ENCODE measurements at regions not wholly inside any gene's neighbourhood (a gene's known extent, or its start where the extent isn't known, plus 50 kb on each side); places are given as distances from the start of the nearest gene placed in this dataset.
A peak's percentile ranks its signal among the peaks of the same experiment; 100 is the strongest.

DNA sequence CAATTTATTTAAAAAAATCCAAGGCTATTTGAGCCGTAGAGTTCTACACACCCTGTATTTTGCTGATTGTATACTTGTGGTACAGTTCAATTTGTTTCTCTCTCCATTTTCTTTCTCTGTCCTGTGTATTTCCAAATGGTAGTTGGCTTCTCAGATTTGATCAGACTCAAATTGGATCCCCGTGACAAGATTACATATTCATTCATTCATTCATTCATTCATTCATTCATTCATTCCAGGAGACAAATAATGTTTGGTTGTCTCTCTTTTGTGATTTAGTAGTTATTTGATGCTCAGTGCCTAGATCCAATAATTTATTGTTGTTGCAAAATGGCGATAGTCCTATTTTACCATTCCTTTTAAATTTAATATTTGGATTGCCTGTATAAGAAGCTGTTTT, 292.8 kb upstream of the RIOK2 start:
- H2AFZ ChIP-seq (ENCODE audit: low read length, unreplicated experiment), result no peak overlapping the region
- no peaks in the 10 kb centered on the region for H3K79me2 ChIP-seq (ENCODE audit: control insufficient read depth, insufficient read depth, low read length, unreplicated experiment)
- peaks cover 3% of the 10 kb centered on the region for H3K4me1 ChIP-seq (ENCODE audit: control insufficient read depth, insufficient read depth, low read length, unreplicated experiment)
- no peak overlapping the region for H3K4me3 ChIP-seq (ENCODE audit: low read depth, low read length)
- H3K27ac ChIP-seq (ENCODE audit: low read depth, low read length), result no peak overlapping the region
- H3K27me3 ChIP-seq (ENCODE audit: insufficient read depth, low read length), result no peaks in the 10 kb centered on the region
- H3K36me3 ChIP-seq (ENCODE audit: insufficient read depth, low read length), result no peaks in the 10 kb centered on the region

DNA sequence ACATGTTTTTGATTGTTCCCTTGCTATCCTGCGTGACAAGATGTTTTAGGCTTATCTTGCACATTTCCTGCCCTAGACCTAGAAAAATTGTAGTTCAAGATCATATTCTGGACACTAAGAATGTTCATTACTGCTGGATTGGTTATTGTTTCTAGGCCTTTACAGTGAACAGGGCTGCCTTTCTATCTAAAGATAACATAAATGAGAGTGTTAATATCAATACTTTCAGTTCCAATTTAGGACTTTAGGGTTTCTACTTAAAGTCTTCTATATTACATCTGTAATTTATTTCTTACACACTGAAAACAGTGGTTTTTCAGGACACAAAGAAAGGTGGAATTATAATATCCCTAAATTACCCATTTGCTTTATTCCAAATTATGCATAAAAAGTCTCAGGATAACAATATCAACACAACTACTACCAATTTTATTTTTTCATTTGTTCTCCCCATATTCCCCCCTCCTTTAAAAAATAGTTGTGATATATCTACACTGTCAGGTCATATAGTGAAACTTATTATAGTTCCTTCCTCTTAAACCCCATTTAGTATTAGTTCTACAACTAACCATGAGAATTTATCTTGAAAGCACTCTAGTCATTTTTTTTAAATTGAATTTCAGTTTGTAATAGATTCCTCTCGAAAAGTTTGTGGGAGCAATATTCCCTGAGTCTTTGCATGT, 293.9 kb upstream of the RIOK2 start:
- H3K27me3 ChIP-seq (ENCODE audit: insufficient read depth, low read length), result no peaks in the 10 kb centered on the region
- H2AFZ ChIP-seq (ENCODE audit: low read length, unreplicated experiment), result peak overlapping the region; percentile 64
- H3K27ac ChIP-seq (ENCODE audit: low read depth, low read length), result no peak overlapping the region
- H3K36me3 ChIP-seq (ENCODE audit: insufficient read depth, low read length), result no peaks in the 10 kb centered on the region
- no peaks in the 10 kb centered on the region for H3K79me2 ChIP-seq (ENCODE audit: control insufficient read depth, insufficient read depth, low read length, unreplicated experiment)
- H3K4me3 ChIP-seq (ENCODE audit: low read depth, low read length), result no peak overlapping the region
- peaks cover 3% of the 10 kb centered on the region for H3K4me1 ChIP-seq (ENCODE audit: control insufficient read depth, insufficient read depth, low read length, unreplicated experiment)

DNA sequence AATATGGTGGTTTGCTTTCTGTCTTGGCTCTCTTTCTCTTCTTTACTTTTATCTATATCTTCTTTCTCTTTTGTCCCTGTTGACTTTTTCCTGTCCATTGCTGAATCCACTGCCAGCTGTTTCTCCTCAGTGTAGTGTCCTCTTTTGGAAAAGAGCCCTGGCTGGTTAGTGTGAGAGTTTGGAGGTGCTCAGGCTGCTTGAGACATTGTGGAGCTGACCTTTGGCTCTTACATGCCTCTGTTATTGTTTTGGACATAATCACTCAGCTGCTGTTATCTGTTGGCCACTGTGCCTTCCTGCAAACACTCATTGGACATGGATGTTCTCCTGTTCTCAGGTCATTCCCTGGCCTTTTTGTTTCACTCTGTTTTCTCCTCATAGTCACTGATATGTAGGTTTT, 295.4 kb upstream of the RIOK2 start:
- H3K79me2 ChIP-seq (ENCODE audit: control insufficient read depth, insufficient read depth, low read length, unreplicated experiment), result no peaks in the 10 kb centered on the region
- H3K36me3 ChIP-seq (ENCODE audit: insufficient read depth, low read length), result no peaks in the 10 kb centered on the region
- H3K27me3 ChIP-seq (ENCODE audit: insufficient read depth, low read length), result no peaks in the 10 kb centered on the region
- no peak overlapping the region for H3K27ac ChIP-seq (ENCODE audit: low read depth, low read length)
- peaks cover 3% of the 10 kb centered on the region for H3K4me1 ChIP-seq (ENCODE audit: control insufficient read depth, insufficient read depth, low read length, unreplicated experiment)
- H3K4me3 ChIP-seq (ENCODE audit: low read depth, low read length), result no peak overlapping the region
- H2AFZ ChIP-seq (ENCODE audit: low read length, unreplicated experiment), result peak overlapping the region; percentile 1

- no peaks in the 10 kb centered on the region for H3K79me2 ChIP-seq (ENCODE audit: control insufficient read depth, insufficient read depth, low read length, unreplicated experiment)
- H3K27ac ChIP-seq (ENCODE audit: low read depth, low read length), result no peak overlapping the region
- H3K27me3 ChIP-seq (ENCODE audit: insufficient read depth, low read length), result no peaks in the 10 kb centered on the region
- H3K4me1 ChIP-seq (ENCODE audit: control insufficient read depth, insufficient read depth, low read length, unreplicated experiment), result peaks cover 3% of the 10 kb centered on the region
- no peaks in the 10 kb centered on the region for H3K36me3 ChIP-seq (ENCODE audit: insufficient read depth, low read length)
- H3K4me3 ChIP-seq (ENCODE audit: low read depth, low read length), result peak overlapping the region; percentile 60; the same call in 1 of the 2 replicates
- peak overlapping the region; percentile 79 for H2AFZ ChIP-seq (ENCODE audit: low read length, unreplicated experiment)
Measured at GRCh38 chr5:97480313-97480712, 297.3 kb upstream of the RIOK2 start.

DNA sequence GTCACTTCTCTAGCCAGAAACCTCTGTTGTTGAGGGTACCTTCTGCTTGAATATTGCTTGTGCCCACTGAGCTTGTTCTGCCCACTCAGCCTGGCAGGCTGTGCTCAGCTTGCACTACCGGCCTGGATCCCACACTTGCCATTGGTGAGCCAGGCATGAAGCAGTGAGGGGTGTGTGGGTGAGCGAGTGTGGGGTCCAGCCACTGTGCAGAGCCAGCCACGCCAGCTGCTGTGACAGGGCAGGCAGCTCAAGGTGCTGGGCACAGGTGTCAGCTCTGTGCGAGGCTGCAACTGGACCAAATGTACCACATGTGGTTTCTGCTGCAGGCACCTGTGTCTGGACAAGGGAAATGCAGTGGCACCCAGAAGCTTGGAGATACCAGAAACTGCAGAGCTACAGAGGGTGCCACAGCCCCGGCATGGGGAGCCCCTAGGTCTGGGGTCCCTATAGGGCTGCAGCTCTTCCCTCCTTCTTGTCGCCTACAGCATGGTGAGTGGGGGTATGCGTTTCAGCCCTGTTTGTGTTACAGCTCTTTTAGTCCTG, 305.1 kb upstream of the RIOK2 start:
- H3K4me1 ChIP-seq (ENCODE audit: control insufficient read depth, insufficient read depth, low read length, unreplicated experiment), result no peaks in the 10 kb centered on the region
- no peaks in the 10 kb centered on the region for H3K27me3 ChIP-seq (ENCODE audit: insufficient read depth, low read length)
- H3K79me2 ChIP-seq (ENCODE audit: control insufficient read depth, insufficient read depth, low read length, unreplicated experiment), result no peaks in the 10 kb centered on the region
- H2AFZ ChIP-seq (ENCODE audit: low read length, unreplicated experiment), result no peak overlapping the region
- no peaks in the 10 kb centered on the region for H3K36me3 ChIP-seq (ENCODE audit: insufficient read depth, low read length)
- H3K4me3 ChIP-seq (ENCODE audit: low read depth, low read length), result no peak overlapping the region
- H3K27ac ChIP-seq (ENCODE audit: low read depth, low read length), result no peak overlapping the region

DNA sequence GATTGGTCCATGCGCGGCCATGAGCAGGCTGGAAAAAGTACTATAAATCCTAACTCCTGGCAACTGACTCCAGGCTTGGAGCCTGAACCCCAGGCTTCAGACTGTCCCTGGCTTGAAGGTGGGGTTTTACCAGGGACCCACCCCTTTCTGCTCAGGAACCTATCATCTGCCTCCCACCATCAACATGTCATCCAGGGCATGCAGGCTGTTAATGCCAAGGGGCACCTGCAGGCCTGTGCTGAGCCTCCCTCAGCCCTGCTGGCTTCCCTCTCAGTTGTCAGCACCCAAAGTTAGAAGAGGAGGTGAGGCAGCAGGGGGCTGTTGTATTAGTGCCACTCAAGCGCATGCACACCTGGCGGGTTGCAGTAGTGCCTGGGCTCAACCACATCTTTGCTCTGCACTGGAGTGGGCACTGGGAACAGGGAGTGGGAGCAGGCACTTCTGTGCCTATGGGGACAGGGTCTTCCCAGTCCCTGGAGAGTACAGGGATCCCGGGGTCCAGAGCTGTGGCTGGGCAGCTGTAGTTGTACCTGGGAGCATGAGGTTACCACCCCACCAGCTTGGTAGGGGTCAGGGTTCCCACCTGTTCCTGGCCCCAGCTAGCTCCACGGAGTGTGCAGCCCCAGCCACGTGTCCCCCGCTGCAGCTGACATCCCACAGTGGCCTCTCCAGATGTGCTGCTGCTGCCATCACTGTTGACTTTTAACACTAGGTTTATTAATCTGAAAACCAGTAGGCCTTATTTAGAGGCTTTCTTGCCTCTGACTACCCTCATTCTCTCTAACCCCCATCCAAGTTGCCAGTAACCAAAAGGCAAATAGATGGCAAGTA, 306.2 kb upstream of the RIOK2 start:
- H3K27me3 ChIP-seq (ENCODE audit: insufficient read depth, low read length), result no peaks in the 10 kb centered on the region
- no peaks in the 10 kb centered on the region for H3K4me1 ChIP-seq (ENCODE audit: control insufficient read depth, insufficient read depth, low read length, unreplicated experiment)

GRCh38 chr5:97494465-97494864, 311.4 kb upstream of the RIOK2 start:
- no peak overlapping the region for H3K27ac ChIP-seq (ENCODE audit: low read depth, low read length)
- no peak overlapping the region for H3K4me3 ChIP-seq (ENCODE audit: low read depth, low read length)
- no peaks in the 10 kb centered on the region for H3K79me2 ChIP-seq (ENCODE audit: control insufficient read depth, insufficient read depth, low read length, unreplicated experiment)
- no peaks in the 10 kb centered on the region for H3K36me3 ChIP-seq (ENCODE audit: insufficient read depth, low read length)
- H3K27me3 ChIP-seq (ENCODE audit: insufficient read depth, low read length), result no peaks in the 10 kb centered on the region
- H2AFZ ChIP-seq (ENCODE audit: low read length, unreplicated experiment), result no peak overlapping the region
- no peaks in the 10 kb centered on the region for H3K4me1 ChIP-seq (ENCODE audit: control insufficient read depth, insufficient read depth, low read length, unreplicated experiment)

More for the DNA sequence above, 306.2 kb upstream of the RIOK2 start:
- Histone ChIP-seq H2AFZ (ENCODE audit: low read length, unreplicated experiment) (no peak overlapping the region), H3K36me3 (ENCODE audit: insufficient read depth, low read length) (no peaks in the 10 kb centered on the region), H3K79me2 (ENCODE audit: control insufficient read depth, insufficient read depth, low read length, unreplicated experiment) (no peaks in the 10 kb centered on the region), H3K4me3 (ENCODE audit: low read depth, low read length) (no peak overlapping the region), H3K27ac (ENCODE audit: low read depth, low read length) (no peak overlapping the region)

DNA sequence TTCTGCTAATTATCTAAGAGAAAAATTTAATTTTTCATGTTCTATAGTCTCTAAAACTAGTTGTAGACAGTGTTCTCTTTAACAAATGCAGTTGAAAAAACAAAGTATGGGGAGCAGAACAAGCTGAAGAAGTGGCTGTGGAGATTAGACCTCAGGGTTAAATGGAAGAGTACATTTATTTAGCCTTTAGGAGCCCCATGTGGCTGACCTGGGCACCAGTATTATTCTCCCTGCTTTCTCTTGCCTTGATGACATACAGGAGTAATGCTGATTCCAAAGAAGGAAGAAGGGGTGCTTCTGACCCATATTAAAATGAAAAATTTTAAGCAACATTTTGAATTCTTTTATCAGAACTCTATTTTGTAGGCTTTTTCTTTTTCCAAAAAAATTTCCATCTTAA, 312.3 kb upstream of the RIOK2 start:
- no peak overlapping the region for H2AFZ ChIP-seq (ENCODE audit: low read length, unreplicated experiment)
- H3K27me3 ChIP-seq (ENCODE audit: insufficient read depth, low read length), result no peaks in the 10 kb centered on the region
- H3K79me2 ChIP-seq (ENCODE audit: control insufficient read depth, insufficient read depth, low read length, unreplicated experiment), result no peaks in the 10 kb centered on the region
- no peaks in the 10 kb centered on the region for H3K4me1 ChIP-seq (ENCODE audit: control insufficient read depth, insufficient read depth, low read length, unreplicated experiment)
- no peaks in the 10 kb centered on the region for H3K36me3 ChIP-seq (ENCODE audit: insufficient read depth, low read length)
- H3K27ac ChIP-seq (ENCODE audit: low read depth, low read length), result no peak overlapping the region
- no peak overlapping the region for H3K4me3 ChIP-seq (ENCODE audit: low read depth, low read length)

- no peaks in the 10 kb centered on the region for H3K79me2 ChIP-seq (ENCODE audit: control insufficient read depth, insufficient read depth, low read length, unreplicated experiment)
- H3K27me3 ChIP-seq (ENCODE audit: insufficient read depth, low read length), result no peaks in the 10 kb centered on the region
Measured at GRCh38 chr5:97496037-97496436, 313.0 kb upstream of the RIOK2 start.

GRCh38 chr5:97498657-97499056, 315.6 kb upstream of the RIOK2 start:
- H3K79me2 ChIP-seq (ENCODE audit: control insufficient read depth, insufficient read depth, low read length, unreplicated experiment), result no peaks in the 10 kb centered on the region
- H3K36me3 ChIP-seq (ENCODE audit: insufficient read depth, low read length), result no peaks in the 10 kb centered on the region
- H2AFZ ChIP-seq (ENCODE audit: low read length, unreplicated experiment), result no peak overlapping the region
- no peaks in the 10 kb centered on the region for H3K4me1 ChIP-seq (ENCODE audit: control insufficient read depth, insufficient read depth, low read length, unreplicated experiment)
- H3K27ac ChIP-seq (ENCODE audit: low read depth, low read length), result no peak overlapping the region
- H3K27me3 ChIP-seq (ENCODE audit: insufficient read depth, low read length), result no peaks in the 10 kb centered on the region
- H3K4me3 ChIP-seq (ENCODE audit: low read depth, low read length), result no peak overlapping the region

More at GRCh38 chr5:97496037-97496436, 313.0 kb upstream of the RIOK2 start:
- H3K27ac ChIP-seq (ENCODE audit: low read depth, low read length), result no peak overlapping the region
- H3K4me3 ChIP-seq (ENCODE audit: low read depth, low read length), result no peak overlapping the region
- H3K4me1 ChIP-seq (ENCODE audit: control insufficient read depth, insufficient read depth, low read length, unreplicated experiment), result no peaks in the 10 kb centered on the region
- no peak overlapping the region for H2AFZ ChIP-seq (ENCODE audit: low read length, unreplicated experiment)
- no peaks in the 10 kb centered on the region for H3K36me3 ChIP-seq (ENCODE audit: insufficient read depth, low read length)

Measured in ACC112 (cell line).